ENCODE measurements at regions not wholly inside any gene's neighbourhood (a gene's known extent, or its start where the extent isn't known, plus 50 kb on each side); places are given as distances from the start of the nearest gene placed in this dataset.

DNA sequence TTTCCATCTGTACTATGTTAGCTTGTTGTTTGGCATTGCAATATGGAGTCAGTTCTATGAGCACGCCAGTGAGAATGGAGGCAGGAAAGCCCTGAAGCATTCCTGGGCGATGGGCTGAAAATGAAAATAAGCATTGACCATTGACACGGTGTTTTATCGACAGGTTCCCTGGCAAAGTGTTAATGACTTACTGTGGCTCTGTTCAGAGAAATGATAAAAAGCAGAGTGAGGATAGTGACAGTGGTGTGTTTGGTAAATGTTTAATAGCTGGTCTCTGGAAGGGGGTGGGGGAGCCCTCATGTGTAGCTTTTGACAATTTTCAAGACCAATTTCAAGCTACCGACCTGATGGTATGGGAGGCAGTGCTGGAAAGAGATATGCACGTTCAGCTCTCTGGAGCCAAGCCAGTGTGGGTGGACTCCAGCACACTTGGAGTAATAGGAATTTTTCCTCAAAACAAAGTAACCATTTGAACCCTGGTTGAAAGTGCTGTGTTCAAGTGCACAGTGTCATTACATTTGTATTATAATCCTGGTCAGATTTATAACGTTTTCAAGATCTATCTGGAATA lies 341.7 kb upstream of the ROBO2 start:
- TF ChIP-seq, protein P1, sequence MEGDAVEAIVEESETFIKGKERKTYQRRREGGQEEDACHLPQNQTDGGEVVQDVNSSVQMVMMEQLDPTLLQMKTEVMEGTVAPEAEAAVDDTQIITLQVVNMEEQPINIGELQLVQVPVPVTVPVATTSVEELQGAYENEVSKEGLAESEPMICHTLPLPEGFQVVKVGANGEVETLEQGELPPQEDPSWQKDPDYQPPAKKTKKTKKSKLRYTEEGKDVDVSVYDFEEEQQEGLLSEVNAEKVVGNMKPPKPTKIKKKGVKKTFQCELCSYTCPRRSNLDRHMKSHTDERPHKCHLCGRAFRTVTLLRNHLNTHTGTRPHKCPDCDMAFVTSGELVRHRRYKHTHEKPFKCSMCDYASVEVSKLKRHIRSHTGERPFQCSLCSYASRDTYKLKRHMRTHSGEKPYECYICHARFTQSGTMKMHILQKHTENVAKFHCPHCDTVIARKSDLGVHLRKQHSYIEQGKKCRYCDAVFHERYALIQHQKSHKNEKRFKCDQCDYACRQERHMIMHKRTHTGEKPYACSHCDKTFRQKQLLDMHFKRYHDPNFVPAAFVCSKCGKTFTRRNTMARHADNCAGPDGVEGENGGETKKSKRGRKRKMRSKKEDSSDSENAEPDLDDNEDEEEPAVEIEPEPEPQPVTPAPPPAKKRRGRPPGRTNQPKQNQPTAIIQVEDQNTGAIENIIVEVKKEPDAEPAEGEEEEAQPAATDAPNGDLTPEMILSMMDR (IDR thresholded peaks at IDR 0.05) = no peak
- no peak for TF ChIP-seq POLR2A (IDR thresholded peaks at IDR 0.05)

Data from lower leg skin (tissue), 3 donors.